ENCODE measurements at regions not wholly inside any gene's neighbourhood (a gene's known extent, or its start where the extent isn't known, plus 50 kb on each side); places are given as distances from the start of the nearest gene placed in this dataset.

DNA sequence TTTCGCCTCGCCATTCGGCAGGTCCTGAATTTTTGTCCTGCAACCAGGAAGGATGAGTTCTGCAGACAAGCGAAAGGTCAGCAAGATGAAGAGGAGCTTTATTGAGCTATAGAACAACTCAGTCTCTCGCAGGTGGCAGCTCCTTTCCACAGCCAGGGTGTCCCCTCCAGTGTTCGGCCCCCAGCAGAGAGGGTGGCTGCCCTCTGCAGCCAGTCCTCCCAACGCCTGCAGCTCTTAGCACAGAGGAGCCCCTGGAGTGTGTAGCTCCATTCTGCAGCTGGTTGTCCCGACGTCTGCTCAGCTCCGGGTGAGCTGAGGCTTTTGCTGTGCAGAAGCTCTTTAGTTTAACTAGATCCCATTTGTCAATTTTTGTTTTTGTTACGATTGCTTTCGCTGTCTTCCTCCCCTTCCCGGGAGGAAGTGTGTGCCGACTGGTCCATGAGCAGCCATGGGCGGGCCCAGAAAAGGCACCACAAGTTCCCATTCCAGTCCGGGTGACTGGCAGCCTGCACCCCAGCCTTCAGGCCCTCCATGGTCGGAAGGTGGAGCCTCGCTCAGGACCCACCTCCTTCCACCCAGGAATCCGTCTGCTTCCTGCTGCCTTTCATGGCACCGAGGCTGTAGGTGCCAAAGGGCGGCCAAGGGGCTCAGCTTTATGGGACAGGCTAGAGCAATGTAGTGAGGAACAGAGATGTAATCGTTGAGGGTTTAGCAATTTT is 497.8 kb upstream of the CNTN4 start:
- H3K4me3 ChIP-seq (replicated peaks in 1 of 2; ENCODE audit: low read depth in 2 of 2, low read length in 2 of 2), result no peak overlapping the region
- DNase-seq (ENCODE audit: low read depth in 2 of 2), result no peak
- TF ChIP-seq, protein P1, sequence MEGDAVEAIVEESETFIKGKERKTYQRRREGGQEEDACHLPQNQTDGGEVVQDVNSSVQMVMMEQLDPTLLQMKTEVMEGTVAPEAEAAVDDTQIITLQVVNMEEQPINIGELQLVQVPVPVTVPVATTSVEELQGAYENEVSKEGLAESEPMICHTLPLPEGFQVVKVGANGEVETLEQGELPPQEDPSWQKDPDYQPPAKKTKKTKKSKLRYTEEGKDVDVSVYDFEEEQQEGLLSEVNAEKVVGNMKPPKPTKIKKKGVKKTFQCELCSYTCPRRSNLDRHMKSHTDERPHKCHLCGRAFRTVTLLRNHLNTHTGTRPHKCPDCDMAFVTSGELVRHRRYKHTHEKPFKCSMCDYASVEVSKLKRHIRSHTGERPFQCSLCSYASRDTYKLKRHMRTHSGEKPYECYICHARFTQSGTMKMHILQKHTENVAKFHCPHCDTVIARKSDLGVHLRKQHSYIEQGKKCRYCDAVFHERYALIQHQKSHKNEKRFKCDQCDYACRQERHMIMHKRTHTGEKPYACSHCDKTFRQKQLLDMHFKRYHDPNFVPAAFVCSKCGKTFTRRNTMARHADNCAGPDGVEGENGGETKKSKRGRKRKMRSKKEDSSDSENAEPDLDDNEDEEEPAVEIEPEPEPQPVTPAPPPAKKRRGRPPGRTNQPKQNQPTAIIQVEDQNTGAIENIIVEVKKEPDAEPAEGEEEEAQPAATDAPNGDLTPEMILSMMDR (IDR thresholded peaks at IDR 0.05; ENCODE audit: low read depth, low read length), result no peak

DNA sequence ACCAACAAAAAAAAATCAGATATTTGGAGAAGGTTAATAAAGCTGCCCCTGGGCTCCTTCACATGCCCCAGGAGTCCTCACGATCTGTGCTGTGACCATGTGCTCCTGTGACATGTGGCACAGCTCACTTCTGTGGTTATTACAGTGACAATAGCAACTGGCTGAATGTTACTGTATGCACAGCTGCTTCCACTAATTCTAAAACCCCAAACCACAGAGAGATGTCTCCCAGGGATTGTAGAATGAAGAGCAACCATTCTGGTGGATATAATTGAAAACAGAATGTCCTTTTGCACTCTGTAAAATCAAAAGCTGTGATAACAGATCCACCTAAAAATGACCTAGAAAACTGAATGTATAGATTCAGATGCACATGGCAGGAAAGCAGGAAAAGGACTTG is 489.2 kb upstream of the CNTN4 start:
- TF ChIP-seq, protein P1 (IDR thresholded peaks at IDR 0.05; ENCODE audit: low read depth, low read length), result no peak
- DNase-seq (ENCODE audit: low read depth in 2 of 2), result no peak
- H3K4me3 ChIP-seq (replicated peaks in 1 of 2; ENCODE audit: low read depth in 2 of 2, low read length in 2 of 2), result no peak overlapping the region

DNA sequence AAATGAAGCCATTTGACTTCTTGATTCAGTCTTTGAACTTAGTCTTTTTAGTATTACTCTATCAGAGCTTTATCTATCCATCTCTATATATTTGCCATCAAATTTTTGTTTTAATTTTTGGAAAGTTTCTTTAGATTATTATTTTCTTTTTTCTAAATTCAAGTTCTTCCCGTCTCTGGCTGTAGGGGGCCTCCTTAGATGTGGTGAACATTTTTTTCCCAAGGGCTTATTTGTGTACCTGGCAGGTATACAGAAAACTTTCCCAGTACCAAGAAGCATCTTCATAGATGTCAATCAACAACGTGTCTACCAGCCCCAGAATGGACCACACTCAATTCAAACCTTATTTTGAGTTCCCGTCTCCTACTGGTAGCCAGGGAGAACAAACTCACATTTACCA is 486.8 kb upstream of the CNTN4 start:
- H3K4me3 ChIP-seq (replicated peaks in 1 of 2; ENCODE audit: low read depth in 2 of 2, low read length in 2 of 2), result no peak overlapping the region
- DNase-seq (ENCODE audit: low read depth in 2 of 2), result no peak
- TF ChIP-seq, protein P1 (IDR thresholded peaks at IDR 0.05; ENCODE audit: low read depth, low read length), result no peak

DNA sequence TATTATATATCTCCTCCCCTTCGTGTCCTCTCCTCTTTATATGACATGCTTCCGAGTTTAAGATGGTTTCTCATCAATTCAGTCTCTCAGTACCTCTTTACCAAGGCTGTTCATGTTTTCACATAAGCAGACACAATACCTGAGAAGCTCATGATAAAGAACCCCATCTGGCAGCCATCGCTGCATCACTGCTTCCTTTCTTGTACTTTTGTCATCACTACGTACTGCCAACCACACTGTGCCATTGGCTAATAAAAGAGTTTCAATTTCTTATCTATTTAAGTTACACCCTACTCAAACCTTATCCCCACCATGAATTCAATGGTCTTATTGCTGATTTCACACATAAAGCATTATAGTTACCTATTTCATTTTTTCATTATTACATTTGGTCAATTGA is 484.7 kb upstream of the CNTN4 start:
- no peak for DNase-seq (ENCODE audit: low read depth in 2 of 2)
- TF ChIP-seq, protein P1 (IDR thresholded peaks at IDR 0.05; ENCODE audit: low read depth, low read length), result no peak
- no peak overlapping the region for H3K4me3 ChIP-seq (replicated peaks in 1 of 2; ENCODE audit: low read depth in 2 of 2, low read length in 2 of 2)

DNA sequence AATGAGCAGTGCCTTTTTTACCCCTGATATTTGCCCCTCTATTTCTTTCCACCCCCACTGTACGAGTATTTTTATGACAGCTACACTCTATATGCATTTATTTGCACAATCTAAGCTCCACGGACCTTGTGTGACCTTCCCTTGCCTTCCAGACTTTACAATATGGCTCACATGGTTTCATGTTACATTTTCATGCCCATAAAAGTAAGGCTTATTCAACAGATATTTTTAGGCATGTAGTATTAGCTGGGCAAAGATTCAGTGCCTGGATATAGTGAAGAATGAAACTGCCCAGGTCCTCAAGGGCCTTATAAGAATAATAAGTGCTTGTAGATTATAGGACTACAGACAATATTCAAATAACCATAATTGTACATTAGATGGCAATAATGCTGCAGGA is 481.9 kb upstream of the CNTN4 start:
- H3K4me3 ChIP-seq (replicated peaks in 1 of 2; ENCODE audit: low read depth in 2 of 2, low read length in 2 of 2), result no peak overlapping the region
- no peak for DNase-seq (ENCODE audit: low read depth in 2 of 2)
- TF ChIP-seq, protein P1 (IDR thresholded peaks at IDR 0.05; ENCODE audit: low read depth, low read length), result no peak

DNA sequence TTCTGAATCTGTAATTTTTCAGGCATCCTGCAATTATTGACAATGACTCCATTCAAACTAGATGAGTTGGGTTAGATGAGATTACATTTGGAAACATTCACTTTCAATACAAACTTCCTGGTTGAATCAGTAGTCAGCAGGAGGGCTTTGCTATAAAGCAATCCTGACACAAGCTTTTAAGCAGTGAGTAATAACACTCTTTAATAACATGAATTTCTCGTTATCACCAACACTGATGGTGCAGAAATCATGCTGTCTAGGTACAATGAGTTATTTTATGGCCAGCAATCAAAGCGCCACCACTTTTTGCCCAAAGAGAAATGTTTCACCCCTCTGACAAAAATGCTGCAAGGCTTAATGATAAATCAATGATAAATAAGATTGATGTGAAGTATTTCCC is 474.8 kb upstream of the CNTN4 start:
- H3K4me3 ChIP-seq (replicated peaks in 1 of 2; ENCODE audit: low read depth in 2 of 2, low read length in 2 of 2), result no peak overlapping the region
- TF ChIP-seq, protein P1 (IDR thresholded peaks at IDR 0.05; ENCODE audit: low read depth, low read length), result no peak
- DNase-seq (ENCODE audit: low read depth in 2 of 2), result no peak

DNA sequence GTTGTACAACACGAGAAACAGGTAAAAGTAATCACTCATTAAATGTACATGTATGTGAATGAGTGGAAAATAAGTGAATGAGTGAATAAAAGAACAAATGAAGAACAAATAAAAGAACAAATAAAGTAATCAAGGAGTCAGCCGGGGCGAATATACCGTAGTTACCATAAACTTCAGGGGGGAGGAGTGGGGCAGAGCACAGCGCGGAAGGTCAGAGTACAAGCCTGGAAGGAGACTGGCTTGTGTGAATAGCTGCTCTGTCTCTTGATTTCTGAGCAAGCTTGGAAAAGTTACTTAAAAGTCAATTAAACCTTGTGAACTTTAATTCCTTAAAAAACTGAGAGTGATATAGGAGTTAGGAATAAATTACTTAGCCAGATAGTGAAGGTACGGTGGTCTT is 466.5 kb upstream of the CNTN4 start:
- TF ChIP-seq, protein P1 (IDR thresholded peaks at IDR 0.05; ENCODE audit: low read depth, low read length), result no peak
- no peak overlapping the region for H3K4me3 ChIP-seq (replicated peaks in 1 of 2; ENCODE audit: low read depth in 2 of 2, low read length in 2 of 2)
- no peak for DNase-seq (ENCODE audit: low read depth in 2 of 2)

Data from cardiac fibroblast (primary cell).